DOHH2 (cell line): ENCODE measurements at regions not wholly inside any gene's neighbourhood (a gene's known extent, or its start where the extent isn't known, plus 50 kb on each side); places are given as distances from the start of the nearest gene placed in this dataset.

Experiments
- H3F3A ChIP-seq: fragments of 200-600 bp; sonication (generic), shearing (Covaris generic); 2 replicates; pipeline ENCODE4 v1.6.0; 2016; ENCODE audit warnings: antibody characterized with exemption, mild to moderate bottlenecking; ENCODE audit not compliant: control insufficient read depth, insufficient read depth
- H3K27ac ChIP-seq: fragments of 200-600 bp; sonication (generic); 2 replicates; pipeline ENCODE4 v1.5.1; 2014; ENCODE audit warnings: low read depth, mild to moderate bottlenecking, low read length, moderate library complexity
- H3K27me3 ChIP-seq: fragments of 200-600 bp; sonication (generic); 2 replicates; pipeline ENCODE4 v1.6.1; 2014; ENCODE audit warnings: mild to moderate bottlenecking, low read length, mixed read lengths; ENCODE audit not compliant: control insufficient read depth
- H3K36me3 ChIP-seq: fragments of 200-600 bp; sonication (generic); 2 replicates; pipeline ENCODE4 v1.6.1; 2014; ENCODE audit warnings: mild to moderate bottlenecking, low read length, moderate library complexity, mixed read lengths; ENCODE audit not compliant: control insufficient read depth
- H3K4me1 ChIP-seq: fragments of 200-600 bp; sonication (generic); 2 replicates; pipeline ENCODE4 v1.6.1; 2014; ENCODE audit warnings: mild to moderate bottlenecking, low read length, mixed read lengths; ENCODE audit not compliant: control insufficient read depth
- H3K4me2 ChIP-seq: fragments of 200-600 bp; sonication (generic); 2 replicates; pipeline ENCODE4 v1.6.0; 2014; ENCODE audit warnings: mild to moderate bottlenecking, low read length, moderate library complexity
- H3K4me3 ChIP-seq: fragments of 200-600 bp; sonication (generic); 2 replicates; pipeline ENCODE4 v1.5.1; 2014; ENCODE audit warnings: mild to moderate bottlenecking, low read length, mixed read lengths
- H3K79me2 ChIP-seq: fragments of 200-600 bp; sonication (generic); 2 replicates; pipeline ENCODE4 v1.6.1; 2014; ENCODE audit warnings: mild to moderate bottlenecking, low read length, mixed read lengths; ENCODE audit not compliant: control insufficient read depth
- H3K9me2 ChIP-seq: fragments of 200-600 bp; sonication (generic); replicated peaks from 2 replicates; pipeline ENCODE4 v1.6.1; 2014; ENCODE audit warnings: mild to moderate bottlenecking, low read length, mixed read lengths; ENCODE audit not compliant: control insufficient read depth
- H3K9me3 ChIP-seq: fragments of 200-600 bp; sonication (generic); 2 replicates; pipeline ENCODE4 v1.6.1; 2014; ENCODE audit warnings: antibody characterized with exemption, low read length, mixed read lengths; ENCODE audit not compliant: control insufficient read depth, insufficient read depth
- H4K20me1 ChIP-seq: fragments of 200-600 bp; sonication (generic); 2 replicates; pipeline ENCODE4 v1.6.0; 2014; ENCODE audit warnings: low read depth, mild to moderate bottlenecking, antibody characterized with exemption, low read length, moderate library complexity; ENCODE audit not compliant: control insufficient read depth, insufficient read depth
- EZH2phosphoT487 ChIP-seq: fragments of 200-600 bp; sonication (generic); IDR thresholded peaks from 2 replicates; pipeline ENCODE4 v1.6.1; 2017; ENCODE audit warnings: borderline replicate concordance, mild to moderate bottlenecking, antibody characterized with exemption, low read length, moderate library complexity, mixed read lengths
- TF ChIP-seq, protein P1 (sequence below): fragments of 200-600 bp; sonication (generic); IDR thresholded peaks from one replicate; pipeline ENCODE4 v1.5.1; 2014; ENCODE audit warnings: antibody characterized with exemption, mild to moderate bottlenecking, low read depth, low read length; ENCODE audit not compliant: poor library complexity, severe bottlenecking

DNA sequence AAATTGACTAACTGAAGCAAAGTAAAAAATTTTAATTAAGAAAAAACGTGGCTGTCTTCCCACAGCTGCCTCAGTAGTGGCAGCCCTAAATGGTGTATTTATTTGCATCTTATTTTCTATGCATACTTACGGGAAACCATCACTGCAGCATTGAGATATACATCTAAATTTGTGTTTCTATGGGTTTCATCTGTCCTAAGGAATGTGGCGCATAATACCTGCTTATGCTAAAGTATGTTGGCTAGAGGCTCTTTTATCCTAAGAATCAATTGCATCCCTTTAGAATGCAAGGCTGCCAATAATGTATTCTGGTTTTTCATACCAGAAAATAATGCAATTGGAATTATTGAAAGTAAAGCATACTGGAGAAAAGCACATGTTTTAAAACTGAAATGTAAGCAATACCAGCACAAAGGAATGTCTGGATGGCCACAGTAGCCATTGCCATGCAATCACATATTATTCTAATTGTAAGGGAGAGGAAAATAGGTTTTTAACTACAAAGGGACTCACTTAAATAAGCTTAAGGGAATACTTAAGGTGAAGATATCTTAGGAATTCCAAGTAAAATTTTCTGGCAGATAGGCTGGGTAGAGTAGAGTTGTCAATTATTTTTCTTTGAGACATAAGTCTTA is 834.5 kb upstream of the NECTIN3 start:
- no peak overlapping the region for H3K4me2 ChIP-seq
- no peak overlapping the region for H3K27ac ChIP-seq
- H3K27me3 ChIP-seq = no peaks in the 10 kb centered on the region
- no peaks in the 10 kb centered on the region for H4K20me1 ChIP-seq
- no peaks in the 10 kb centered on the region for H3K4me1 ChIP-seq
- no peak for TF ChIP-seq EZH2phosphoT487
- TF ChIP-seq, protein P1, sequence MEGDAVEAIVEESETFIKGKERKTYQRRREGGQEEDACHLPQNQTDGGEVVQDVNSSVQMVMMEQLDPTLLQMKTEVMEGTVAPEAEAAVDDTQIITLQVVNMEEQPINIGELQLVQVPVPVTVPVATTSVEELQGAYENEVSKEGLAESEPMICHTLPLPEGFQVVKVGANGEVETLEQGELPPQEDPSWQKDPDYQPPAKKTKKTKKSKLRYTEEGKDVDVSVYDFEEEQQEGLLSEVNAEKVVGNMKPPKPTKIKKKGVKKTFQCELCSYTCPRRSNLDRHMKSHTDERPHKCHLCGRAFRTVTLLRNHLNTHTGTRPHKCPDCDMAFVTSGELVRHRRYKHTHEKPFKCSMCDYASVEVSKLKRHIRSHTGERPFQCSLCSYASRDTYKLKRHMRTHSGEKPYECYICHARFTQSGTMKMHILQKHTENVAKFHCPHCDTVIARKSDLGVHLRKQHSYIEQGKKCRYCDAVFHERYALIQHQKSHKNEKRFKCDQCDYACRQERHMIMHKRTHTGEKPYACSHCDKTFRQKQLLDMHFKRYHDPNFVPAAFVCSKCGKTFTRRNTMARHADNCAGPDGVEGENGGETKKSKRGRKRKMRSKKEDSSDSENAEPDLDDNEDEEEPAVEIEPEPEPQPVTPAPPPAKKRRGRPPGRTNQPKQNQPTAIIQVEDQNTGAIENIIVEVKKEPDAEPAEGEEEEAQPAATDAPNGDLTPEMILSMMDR = no peak
- H3K36me3 ChIP-seq = no peaks in the 10 kb centered on the region
- H3K9me3 ChIP-seq = no peaks in the 10 kb centered on the region
- no peak overlapping the region for H3K4me3 ChIP-seq
- H3K9me2 ChIP-seq = no peaks in the 10 kb centered on the region
- no peaks in the 10 kb centered on the region for H3K79me2 ChIP-seq
- H3F3A ChIP-seq = no peaks in the 10 kb centered on the region

DNA sequence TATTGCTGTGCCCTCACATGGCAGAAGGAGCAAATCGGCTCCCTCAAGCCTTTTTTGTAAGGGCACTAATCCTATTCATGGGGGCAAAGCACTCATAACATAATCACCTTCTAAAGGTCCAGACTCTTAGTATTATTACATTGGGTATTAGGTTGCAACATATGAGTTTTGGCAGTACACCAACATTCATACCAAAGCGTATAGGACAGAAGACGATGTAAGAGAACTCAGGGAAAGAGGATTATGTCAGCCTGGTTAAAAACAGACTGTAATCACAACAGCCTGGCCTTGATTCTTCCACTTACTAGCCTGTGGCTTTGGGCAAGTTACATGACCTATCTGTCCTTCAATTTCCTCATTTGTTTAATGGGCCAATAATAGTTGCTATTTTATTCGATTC is 828.5 kb upstream of the NECTIN3 start:
- Histone ChIP-seq H4K20me1 (no peaks in the 10 kb centered on the region), H3K4me3 (no peak overlapping the region), H3K27me3 (no peaks in the 10 kb centered on the region), H3K9me3 (no peaks in the 10 kb centered on the region), H3K27ac (no peak overlapping the region), H3K36me3 (no peaks in the 10 kb centered on the region), H3K4me2 (no peak overlapping the region), H3K9me2 (no peaks in the 10 kb centered on the region), H3F3A (no peaks in the 10 kb centered on the region), H3K79me2 (no peaks in the 10 kb centered on the region), H3K4me1 (no peaks in the 10 kb centered on the region)
- TF ChIP-seq EZH2phosphoT487 = no peak
- TF ChIP-seq, protein P1 = no peak

DNA sequence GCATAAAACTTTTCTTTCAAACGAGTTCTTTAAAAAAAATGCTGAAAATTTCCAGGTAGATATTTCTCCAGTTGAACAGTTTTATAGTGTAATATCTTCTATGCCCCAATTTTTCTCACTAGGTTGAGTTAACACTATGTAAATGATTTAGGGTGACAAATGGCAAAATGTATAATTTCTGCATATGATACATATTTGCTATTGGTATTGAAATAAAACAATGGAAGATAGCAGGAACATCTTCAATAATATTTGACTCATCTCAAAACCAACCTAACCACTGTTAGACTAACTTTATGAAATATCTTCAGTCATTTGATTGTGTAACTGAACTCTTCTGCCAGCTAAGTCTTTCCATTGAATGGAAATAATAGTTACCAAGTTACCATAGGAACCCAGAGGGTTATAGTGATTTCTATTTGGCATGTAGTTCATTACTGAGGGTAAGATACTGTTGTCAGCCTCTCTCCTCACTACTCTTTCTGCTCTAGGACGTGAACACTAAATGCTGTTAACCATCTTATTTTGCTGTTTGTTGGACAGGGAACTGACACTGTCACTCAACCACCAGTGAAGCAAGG is 824.7 kb upstream of the NECTIN3 start:
- no peaks in the 10 kb centered on the region for H4K20me1 ChIP-seq
- no peaks in the 10 kb centered on the region for H3K9me2 ChIP-seq
- H3F3A ChIP-seq = no peaks in the 10 kb centered on the region
- H3K4me3 ChIP-seq = no peak overlapping the region
- no peak overlapping the region for H3K27ac ChIP-seq
- H3K79me2 ChIP-seq = no peaks in the 10 kb centered on the region
- TF ChIP-seq, protein P1 = no peak
- no peak for TF ChIP-seq EZH2phosphoT487
- H3K4me1 ChIP-seq = no peaks in the 10 kb centered on the region
- H3K36me3 ChIP-seq = no peaks in the 10 kb centered on the region
- no peaks in the 10 kb centered on the region for H3K27me3 ChIP-seq
- H3K4me2 ChIP-seq = no peak overlapping the region
- H3K9me3 ChIP-seq = no peaks in the 10 kb centered on the region
